SK-N-MC (cell line): ENCODE measurements at regions not wholly inside any gene's neighbourhood (a gene's known extent, or its start where the extent isn't known, plus 50 kb on each side); places are given as distances from the start of the nearest gene placed in this dataset.

Source experiments
- DNase-seq: peaks from one replicate; pipeline ENCODE4 v3.0.0-alpha.2; 2011; ENCODE audit warnings: low read depth, low spot score
- H3K27ac ChIP-seq: fragments of 200-600 bp; sonication (generic); 2 replicates; pipeline ENCODE4 v1.5.1; 2016; ENCODE audit warnings: mixed run types
- H3K36me3 ChIP-seq: fragments of 200-600 bp; sonication (generic); 2 replicates; pipeline ENCODE4 v1.6.1; 2017; ENCODE audit warnings: antibody characterized with exemption, low read length, mixed read lengths; ENCODE audit not compliant: insufficient read depth
- H3K4me3 ChIP-seq: fragments of 200-600 bp; sonication (generic); 2 replicates; pipeline ENCODE4 v1.5.1; 2016
- H3K9ac ChIP-seq: fragments of 200-600 bp; sonication (generic); 2 replicates; pipeline ENCODE4 v1.8.0; 2017; ENCODE audit warnings: mixed run types, mixed read lengths; ENCODE audit not compliant: insufficient read length
- H3K9me3 ChIP-seq: fragments of 200-600 bp; sonication (generic); 2 replicates; pipeline ENCODE4 v1.6.1; 2017; ENCODE audit warnings: low read depth, mild to moderate bottlenecking, antibody characterized with exemption, low read length, moderate library complexity, mixed read lengths
- EZH2 ChIP-seq: fragments of 200-600 bp; sonication (generic); IDR thresholded peaks from one replicate; pipeline ENCODE4 v1.6.1; 2017; ENCODE audit warnings: antibody characterized with exemption
- FOXP2 ChIP-seq: optimal IDR thresholded peaks from 2 replicates; pipeline ENCODE3; 2011; ENCODE audit warnings: mild to moderate bottlenecking, moderate library complexity; ENCODE audit not compliant: insufficient read depth; ENCODE audit errors: extremely low read length, control extremely low read depth
- POLR2AphosphoS5 ChIP-seq: IDR thresholded peaks from 2 replicates; pipeline ENCODE4 v1.6.1; 2012; ENCODE audit warnings: mild to moderate bottlenecking, low read depth, low read length, borderline replicate concordance

DNA sequence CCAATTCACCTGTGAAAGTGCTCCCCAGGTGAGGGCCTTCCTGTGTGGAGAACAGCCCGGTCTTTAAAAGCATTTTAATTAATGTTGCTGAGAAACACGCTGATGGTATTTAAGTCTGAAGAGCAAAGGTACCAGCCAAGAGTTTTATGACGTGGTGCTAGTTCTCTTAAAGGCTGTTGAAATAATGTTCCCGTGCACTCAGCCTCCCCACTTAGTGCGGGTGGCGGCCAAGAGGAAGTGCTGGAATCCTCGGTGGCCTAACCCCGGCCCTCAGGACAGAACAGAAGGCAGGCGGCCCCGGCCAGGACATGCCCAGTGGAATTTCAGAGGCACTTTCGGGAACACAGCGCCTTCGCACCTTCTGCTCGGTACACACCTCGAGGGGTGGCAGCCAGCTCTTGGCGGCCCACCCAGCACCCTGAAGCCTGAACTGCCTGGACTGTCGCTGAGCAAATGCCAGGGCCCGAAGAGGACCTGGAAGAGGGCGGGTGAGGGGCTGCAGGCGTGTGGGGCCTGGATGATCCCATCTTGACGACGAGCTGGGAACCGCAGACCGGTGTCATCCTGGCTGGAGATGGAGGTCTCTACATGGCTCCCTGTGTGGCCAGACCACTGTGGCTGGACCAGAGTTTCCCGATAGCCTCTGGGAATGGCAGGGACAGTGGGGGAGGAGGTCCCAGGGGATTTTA lies 142.9 kb downstream of the ASB1 start:
- no peaks in the 10 kb centered on the region for H3K9me3 ChIP-seq
- TF ChIP-seq FOXP2: no peak
- no peak for TF ChIP-seq EZH2
- TF ChIP-seq POLR2AphosphoS5: no peak
- no peak overlapping the region for H3K9ac ChIP-seq
- no peak overlapping the region for H3K4me3 ChIP-seq
- H3K27ac ChIP-seq: no peak overlapping the region
- H3K36me3 ChIP-seq: no peaks in the 10 kb centered on the region
- no peak for DNase-seq

DNA sequence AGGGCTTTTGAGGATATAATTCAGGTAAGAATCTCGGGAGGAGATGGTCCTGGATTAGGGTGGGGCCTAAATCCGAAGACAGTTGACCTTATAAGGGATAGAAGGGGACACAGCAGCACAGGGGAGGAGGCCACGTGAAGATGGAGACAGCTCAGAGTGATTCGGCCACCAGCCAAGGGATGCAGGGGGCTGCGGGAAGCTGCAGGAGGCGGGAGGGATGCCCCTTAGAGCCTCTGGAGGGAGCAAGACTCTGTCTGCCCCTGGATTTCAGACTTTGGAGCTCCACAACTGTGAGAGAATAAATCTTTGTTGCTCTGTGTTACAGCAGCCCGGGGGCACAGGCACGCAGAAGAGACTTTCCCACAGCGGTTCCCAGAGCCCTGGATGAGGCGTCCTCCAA lies 143.7 kb downstream of the ASB1 start:
- H3K4me3 ChIP-seq: no peak overlapping the region
- no peak overlapping the region for H3K27ac ChIP-seq
- H3K36me3 ChIP-seq: no peaks in the 10 kb centered on the region
- DNase-seq: no peak
- H3K9me3 ChIP-seq: no peaks in the 10 kb centered on the region
- no peak overlapping the region for H3K9ac ChIP-seq
- TF ChIP-seq POLR2AphosphoS5: no peak
- TF ChIP-seq FOXP2: no peak
- no peak for TF ChIP-seq EZH2

DNA sequence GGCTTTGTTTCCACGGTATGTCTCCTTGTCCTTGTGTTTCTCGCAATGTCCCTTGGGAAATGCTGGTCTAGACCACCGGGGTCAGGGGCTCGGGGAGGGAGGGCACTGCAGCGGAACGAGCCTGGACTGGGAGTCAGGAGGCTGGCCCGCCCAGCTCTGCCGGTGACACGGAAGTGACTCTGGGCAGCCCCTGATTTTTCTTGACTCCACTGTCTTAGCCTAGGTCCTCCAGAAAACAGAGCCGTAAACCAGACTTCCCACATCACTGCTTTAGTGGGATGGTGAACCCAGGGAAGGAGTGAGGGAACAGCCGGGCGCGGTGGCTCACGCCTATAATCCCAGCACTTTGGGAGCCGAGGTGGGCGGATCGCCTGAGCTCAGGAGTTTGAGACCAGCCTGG lies 144.2 kb downstream of the ASB1 start:
- no peak overlapping the region for H3K4me3 ChIP-seq
- no peaks in the 10 kb centered on the region for H3K36me3 ChIP-seq
- no peak for DNase-seq
- H3K27ac ChIP-seq: no peak overlapping the region
- no peaks in the 10 kb centered on the region for H3K9me3 ChIP-seq
- no peak overlapping the region for H3K9ac ChIP-seq
- TF ChIP-seq EZH2 (no peak), POLR2AphosphoS5 (no peak), FOXP2 (no peak)

DNA sequence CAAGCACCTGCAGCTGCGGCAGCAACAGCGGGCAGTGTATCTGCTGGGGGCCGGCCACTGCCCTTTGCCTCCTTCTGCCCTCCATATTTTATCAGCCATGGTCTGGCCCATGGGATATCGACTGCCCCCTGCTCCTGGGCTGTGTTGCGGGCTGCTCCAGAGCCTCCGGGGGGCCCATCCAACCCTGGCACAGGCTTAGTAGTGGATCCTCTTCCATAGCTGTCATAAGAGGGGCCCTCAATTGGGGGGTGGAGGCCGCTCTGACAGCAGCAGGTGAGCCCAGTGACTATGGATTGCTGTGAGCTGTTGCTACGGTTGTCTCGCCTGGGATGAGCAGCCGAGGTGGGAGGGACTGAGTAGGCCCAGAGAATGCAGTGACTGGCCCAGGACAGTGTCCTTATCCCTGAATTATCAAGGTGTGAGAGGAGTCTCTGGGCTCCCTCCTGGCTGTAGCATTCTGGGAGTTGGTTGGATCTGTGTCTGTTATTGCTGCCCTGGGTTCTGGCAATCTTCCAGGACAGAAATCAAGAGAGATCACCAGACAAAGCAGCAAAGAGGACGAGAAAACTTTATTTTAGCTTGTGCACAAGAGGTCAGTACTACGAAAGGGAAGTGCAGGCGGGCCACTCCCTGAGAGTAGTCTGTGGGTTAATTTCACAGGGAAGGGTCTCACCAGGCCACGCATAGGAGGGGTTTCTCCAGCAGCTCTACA lies 145.1 kb downstream of the ASB1 start:
- no peaks in the 10 kb centered on the region for H3K9me3 ChIP-seq
- no peak overlapping the region for H3K27ac ChIP-seq
- no peak for TF ChIP-seq FOXP2
- TF ChIP-seq EZH2: no peak
- TF ChIP-seq POLR2AphosphoS5: no peak
- H3K36me3 ChIP-seq: no peaks in the 10 kb centered on the region
- no peak overlapping the region for H3K4me3 ChIP-seq
- H3K9ac ChIP-seq: no peak overlapping the region
- no peak for DNase-seq

DNA sequence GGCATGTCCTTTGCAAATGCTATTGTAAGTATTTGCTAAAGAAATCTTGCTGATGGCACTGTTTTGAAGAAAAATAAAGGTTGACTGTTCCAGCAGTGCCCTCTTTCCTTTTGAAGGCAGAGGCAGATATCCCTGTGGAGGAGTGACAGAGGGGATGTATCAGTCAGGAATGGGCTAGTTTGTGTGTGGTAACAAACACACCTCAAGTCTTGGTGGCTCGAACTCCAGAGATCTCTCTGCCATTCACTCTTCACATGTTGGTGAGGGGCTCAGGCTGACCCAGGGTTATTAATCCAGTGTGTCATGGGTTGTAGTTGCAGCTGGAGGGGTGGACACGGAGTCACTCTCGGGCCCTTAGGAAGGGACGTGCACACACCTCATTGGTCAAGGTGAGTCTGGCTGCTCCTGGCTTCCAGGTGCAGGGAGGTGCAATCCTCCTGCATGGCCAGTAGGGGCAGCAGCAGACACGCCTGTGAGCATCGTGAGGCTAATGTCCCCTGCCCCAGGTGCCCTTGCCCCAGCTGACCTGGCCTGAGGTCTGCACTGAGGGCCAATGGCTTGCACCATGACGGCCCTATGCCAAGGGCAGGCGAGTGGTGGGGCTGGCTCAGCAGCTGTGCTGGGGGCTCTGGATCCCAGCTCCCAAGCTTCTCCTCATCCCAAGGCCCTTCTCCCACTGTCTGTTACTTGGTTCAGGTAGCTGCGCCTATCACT lies 146.5 kb downstream of the ASB1 start:
- DNase-seq: no peak
- no peak overlapping the region for H3K9ac ChIP-seq
- H3K27ac ChIP-seq: no peak overlapping the region
- no peaks in the 10 kb centered on the region for H3K36me3 ChIP-seq
- no peaks in the 10 kb centered on the region for H3K9me3 ChIP-seq
- H3K4me3 ChIP-seq: no peak overlapping the region
- no peak for TF ChIP-seq EZH2
- no peak for TF ChIP-seq POLR2AphosphoS5
- no peak for TF ChIP-seq FOXP2

- no peaks in the 10 kb centered on the region for H3K9me3 ChIP-seq
- DNase-seq: no peak
- H3K36me3 ChIP-seq: no peaks in the 10 kb centered on the region
- no peak overlapping the region for H3K4me3 ChIP-seq
- TF ChIP-seq POLR2AphosphoS5 (no peak), EZH2 (no peak), FOXP2 (no peak)
- H3K9ac ChIP-seq: no peak overlapping the region
- no peak overlapping the region for H3K27ac ChIP-seq
Observed at GRCh38 chr2:238573916-238574315, 147.2 kb downstream of the ASB1 start.

- TF ChIP-seq POLR2AphosphoS5 (no peak), EZH2 (no peak), FOXP2 (no peak)
- Histone ChIP-seq H3K4me3 (no peak overlapping the region), H3K36me3 (no peaks in the 10 kb centered on the region), H3K27ac (no peak overlapping the region), H3K9me3 (no peaks in the 10 kb centered on the region), H3K9ac (no peak overlapping the region)
- no peak for DNase-seq
Observed at GRCh38 chr2:238574490-238575271, 148.0 kb downstream of the ASB1 start.

- Histone ChIP-seq H3K9me3 (no peaks in the 10 kb centered on the region), H3K36me3 (no peaks in the 10 kb centered on the region), H3K9ac (no peak overlapping the region), H3K4me3 (no peak overlapping the region), H3K27ac (no peak overlapping the region)
- TF ChIP-seq POLR2AphosphoS5: no peak
- no peak for TF ChIP-seq FOXP2
- no peak for DNase-seq
Observed at GRCh38 chr2:238576674-238577073, 149.9 kb downstream of the ASB1 start.
